D721Med (cell line): ENCODE measurements at regions not wholly inside any gene's neighbourhood (a gene's known extent, or its start where the extent isn't known, plus 50 kb on each side); places are given as distances from the start of the nearest gene placed in this dataset.
"Not testable (repeated sequence)": the region's sequence is repeated elsewhere in the genome, so short reads cannot be mapped to it uniquely, and the experiment has no call there.

Experiments used
- DNase-seq: peaks from one replicate; pipeline ENCODE4 v3.0.0; 2011; ENCODE audit warnings: low spot score; ENCODE audit not compliant: insufficient read length
- FAIRE-seq: peaks from 2 replicates; lab custom pipeline; 2011; peaks lifted over from hg19 to GRCh38; lab: Jason Lieb, UNC
- TF ChIP-seq, protein P1 (sequence below): IDR thresholded peaks from 2 replicates; pipeline ENCODE4 v1.5.1; 2012; ENCODE audit warnings: mild to moderate bottlenecking, control low read depth; ENCODE audit not compliant: insufficient read depth; ENCODE audit errors: missing control alignments

DNA sequence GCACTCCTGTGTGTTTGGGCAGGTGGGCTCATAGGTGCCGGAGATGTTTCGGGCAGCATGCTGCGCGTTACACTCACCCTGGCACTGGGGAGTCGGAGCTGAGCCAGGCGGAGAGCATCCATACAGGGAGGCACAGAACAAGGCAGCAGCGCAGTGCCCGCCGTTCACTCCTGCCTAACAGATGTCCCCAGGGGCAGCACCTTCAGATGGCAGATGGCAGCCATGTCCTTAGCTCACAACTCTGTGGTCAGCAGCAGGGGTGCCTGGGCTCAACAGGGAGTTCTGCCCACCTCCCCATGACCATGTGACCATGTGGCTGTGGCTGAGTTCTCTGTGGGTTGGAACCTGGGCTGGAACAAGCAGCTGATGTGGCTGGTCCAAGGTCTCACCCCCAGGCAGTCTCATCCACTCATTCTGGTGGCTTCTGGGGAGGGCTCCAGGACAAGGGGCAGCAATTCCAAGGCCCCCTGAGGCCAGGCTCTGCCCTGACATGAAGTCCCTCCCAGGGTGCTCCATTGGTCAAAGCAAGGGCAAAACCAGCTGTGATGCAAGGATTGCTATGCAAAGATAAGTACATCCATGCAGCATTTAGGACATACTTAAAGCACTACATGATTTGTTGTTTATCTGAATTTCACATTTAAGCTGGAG lies 64.2 kb downstream of the MRPL36 start:
- DNase-seq (no peak), FAIRE-seq (no peak)
- TF ChIP-seq, protein P1, sequence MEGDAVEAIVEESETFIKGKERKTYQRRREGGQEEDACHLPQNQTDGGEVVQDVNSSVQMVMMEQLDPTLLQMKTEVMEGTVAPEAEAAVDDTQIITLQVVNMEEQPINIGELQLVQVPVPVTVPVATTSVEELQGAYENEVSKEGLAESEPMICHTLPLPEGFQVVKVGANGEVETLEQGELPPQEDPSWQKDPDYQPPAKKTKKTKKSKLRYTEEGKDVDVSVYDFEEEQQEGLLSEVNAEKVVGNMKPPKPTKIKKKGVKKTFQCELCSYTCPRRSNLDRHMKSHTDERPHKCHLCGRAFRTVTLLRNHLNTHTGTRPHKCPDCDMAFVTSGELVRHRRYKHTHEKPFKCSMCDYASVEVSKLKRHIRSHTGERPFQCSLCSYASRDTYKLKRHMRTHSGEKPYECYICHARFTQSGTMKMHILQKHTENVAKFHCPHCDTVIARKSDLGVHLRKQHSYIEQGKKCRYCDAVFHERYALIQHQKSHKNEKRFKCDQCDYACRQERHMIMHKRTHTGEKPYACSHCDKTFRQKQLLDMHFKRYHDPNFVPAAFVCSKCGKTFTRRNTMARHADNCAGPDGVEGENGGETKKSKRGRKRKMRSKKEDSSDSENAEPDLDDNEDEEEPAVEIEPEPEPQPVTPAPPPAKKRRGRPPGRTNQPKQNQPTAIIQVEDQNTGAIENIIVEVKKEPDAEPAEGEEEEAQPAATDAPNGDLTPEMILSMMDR, result no peak

DNA sequence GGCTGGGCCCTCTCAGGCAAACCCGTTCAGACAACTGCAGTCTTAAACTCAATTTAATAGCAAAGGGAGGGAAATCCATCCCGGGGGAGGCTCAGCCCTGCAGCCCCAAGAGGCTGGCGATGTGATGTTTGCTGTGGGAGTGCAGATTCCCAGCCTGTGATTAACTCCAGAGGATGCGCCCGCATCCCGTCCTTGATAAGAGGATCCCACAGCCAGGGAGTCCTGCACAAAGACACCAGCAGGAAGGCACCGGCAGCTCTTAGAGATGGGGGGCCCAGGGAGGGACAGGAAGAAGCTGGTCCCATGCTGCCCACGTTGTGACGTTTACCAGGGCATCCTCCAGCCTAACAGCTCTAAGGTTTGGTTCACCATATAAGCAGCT lies 64.7 kb downstream of the MRPL36 start:
- FAIRE-seq, result no peak
- DNase-seq, result no peak
- TF ChIP-seq, protein P1, result no peak

DNA sequence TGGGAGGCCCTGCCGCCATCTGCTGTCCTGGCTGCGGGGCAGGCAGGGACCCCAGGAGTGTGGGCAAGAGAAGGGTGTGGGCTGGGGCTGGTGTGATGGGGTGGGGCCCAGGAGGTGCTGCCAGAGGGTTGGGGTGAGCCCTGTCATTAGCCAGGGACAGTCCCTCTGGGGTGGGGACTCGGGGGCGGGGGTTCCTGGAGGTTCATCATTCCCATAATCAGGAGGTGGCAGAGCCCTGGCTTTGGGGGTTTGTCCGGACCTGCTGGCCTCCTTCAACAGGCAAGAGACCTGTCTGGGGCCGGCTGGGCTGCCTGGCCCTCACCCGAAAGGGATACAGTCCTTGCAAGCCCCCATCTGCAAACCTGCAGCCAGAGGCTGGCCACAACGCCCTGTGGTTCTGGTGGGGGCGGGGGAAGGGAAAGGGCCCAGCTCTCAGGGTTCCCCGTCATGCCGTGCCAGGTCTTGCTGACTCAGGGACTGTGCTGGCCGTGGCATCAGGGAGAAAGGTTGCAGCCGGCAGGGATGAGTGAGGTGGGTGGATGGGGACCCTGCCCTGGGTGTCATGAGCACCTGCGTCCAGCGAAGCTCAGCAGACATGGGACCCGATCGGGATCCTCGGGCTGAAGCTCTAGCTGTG lies 65.2 kb downstream of the MRPL36 start:
- FAIRE-seq (no peak), DNase-seq (no peak)
- TF ChIP-seq, protein P1, result no peak

DNA sequence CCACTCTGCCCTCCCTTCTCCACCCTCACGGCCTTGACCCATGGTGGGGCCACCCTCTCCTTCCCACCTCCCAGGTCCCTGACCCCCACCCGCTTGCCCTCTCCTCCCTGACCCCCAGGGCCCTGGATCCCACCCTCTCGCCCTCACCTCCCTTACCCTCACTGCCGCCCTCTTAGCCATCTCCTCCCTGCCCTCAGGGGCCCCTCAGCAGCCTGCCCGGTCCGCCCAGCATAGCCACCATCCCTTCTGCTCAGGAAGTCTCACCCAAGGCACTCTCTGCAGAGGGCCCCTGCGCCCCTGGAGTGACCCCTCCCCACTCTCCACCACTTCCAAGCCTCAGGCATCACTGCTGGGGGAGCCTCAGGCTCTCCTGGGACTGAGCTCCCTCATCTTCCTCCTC lies 66.3 kb downstream of the MRPL36 start:
- no peak for FAIRE-seq
- TF ChIP-seq, protein P1, result no peak
- DNase-seq, result no peak

DNA sequence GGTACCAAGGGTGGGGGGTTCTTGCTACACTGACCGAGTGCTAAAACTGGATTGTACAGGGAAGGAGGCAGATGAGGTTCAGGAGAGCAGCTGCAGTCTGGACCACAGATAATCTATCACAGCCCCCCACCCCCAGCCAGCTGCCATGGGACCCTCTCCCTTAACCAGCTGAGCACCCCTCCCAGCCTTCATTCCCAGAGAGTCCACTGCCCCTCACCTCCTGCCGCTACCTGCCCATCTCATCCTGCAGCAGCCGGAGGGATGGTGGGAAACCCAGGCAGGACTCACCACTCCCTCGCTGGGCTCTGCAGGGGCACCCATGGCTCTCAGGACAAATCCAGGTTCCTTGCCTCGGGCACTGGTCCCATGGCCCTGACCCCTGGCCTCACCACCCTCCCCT lies 66.7 kb downstream of the MRPL36 start:
- FAIRE-seq (no peak), DNase-seq (no peak)
- TF ChIP-seq, protein P1, result no peak

DNA sequence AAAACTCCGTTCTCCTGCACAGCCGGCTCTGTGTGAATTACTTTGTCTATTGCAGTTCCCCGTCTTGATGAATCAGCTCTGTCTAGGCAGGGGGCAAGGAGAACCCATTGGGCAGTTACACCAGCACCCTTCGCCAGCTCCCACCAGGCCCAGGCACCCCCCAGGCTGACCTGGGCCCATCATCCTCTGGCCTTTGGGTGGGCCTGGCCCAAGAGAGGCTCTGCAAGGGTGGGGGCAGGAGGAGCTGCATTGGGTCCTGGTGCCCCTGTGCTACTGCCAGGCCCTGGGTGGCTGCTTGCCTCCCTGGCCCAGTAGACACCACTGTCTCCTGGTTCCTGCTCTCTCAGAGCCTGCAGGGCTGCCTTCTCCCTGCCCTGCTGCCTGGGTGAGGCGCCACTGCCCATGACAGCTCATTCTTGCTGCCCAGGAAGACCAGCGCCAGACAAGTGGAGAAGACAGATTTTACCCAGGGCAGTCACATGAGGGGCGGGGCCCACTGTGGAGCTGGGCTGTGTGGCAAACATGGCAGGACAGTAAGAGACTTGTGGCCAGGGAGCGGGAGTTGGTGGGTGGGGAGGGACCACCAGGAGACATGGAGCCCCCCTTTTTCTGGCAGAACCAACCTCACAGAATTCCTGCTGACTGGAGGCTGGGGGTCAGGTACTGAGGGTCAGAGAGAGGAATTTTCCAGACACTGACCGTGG lies 67.2 kb downstream of the MRPL36 start:
- FAIRE-seq (no peak), DNase-seq (no peak)
- TF ChIP-seq, protein P1, result no peak

DNA sequence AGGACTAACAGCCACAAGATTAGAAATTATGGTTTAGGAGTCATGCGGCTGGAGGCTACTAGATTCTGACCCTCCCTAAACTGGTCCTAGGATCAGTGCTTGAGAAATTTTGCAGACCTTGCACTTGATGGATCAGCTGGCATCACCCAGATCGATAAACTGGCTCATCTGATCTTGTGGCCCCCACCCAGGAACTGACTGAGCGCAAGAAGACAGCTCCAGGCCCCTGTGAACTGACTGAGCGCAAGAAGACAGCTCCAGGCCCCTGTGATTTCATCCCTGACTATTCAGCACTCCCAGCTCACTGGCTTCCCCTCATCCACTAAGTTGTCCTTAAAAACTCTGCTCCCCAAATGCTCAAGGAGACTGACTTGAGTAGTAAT lies 67.8 kb downstream of the MRPL36 start:
- not testable (repeated sequence) for DNase-seq, FAIRE-seq
